ENCODE measurements at regions not wholly inside any gene's neighbourhood (a gene's known extent, or its start where the extent isn't known, plus 50 kb on each side); places are given as distances from the start of the nearest gene placed in this dataset.

DNA sequence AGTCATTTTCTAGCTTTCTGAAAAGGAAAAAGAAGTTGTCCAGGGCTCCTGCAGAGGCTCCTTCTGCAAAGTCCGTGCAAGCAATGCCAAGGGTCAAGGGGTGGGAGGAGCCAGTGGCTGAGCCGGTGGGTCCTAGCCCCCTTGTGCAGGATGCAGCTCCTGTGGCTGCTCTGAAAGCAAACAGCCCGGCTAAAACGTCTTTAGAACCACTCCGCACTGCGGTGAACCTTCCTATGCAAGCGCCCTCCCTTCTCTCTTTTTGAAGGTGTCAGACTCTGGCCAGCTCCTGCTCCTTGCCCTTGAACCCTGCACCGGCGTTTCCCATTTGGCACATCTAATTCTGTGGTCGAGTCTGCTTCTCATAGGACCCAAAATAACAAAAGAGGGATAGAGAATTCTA is 183.1 kb downstream of the UACA start:
- Histone ChIP-seq H3T11ph (ENCODE audit: low read length) (no peak overlapping the region), H2BK12ac (ENCODE audit: insufficient read length, low read depth, low read length) (no peak overlapping the region), H3K23ac (ENCODE audit: insufficient read length, low read depth, low read length) (no peak overlapping the region), H3K4ac (ENCODE audit: low read depth, low read length) (no peak overlapping the region), H3K14ac (ENCODE audit: insufficient read depth, low read length) (no peak overlapping the region), H2AK5ac (ENCODE audit: insufficient read length, low read length) (no peak overlapping the region), H3K9ac (ENCODE audit: extremely low read depth, insufficient read length, low read length) (no peak overlapping the region), H3K9me3 (ENCODE audit: control insufficient read depth, low read depth, low read length) (no peaks in the 10 kb centered on the region), H3K4me2 (ENCODE audit: insufficient read depth, insufficient read length, low read length) (no peak overlapping the region), H2BK15ac (ENCODE audit: low read depth, low read length) (no peak overlapping the region), H3K79me1 (ENCODE audit: insufficient read depth, low read depth, low read length, poor library complexity, severe bottlenecking) (no peaks in the 10 kb centered on the region), H3K4me1 (ENCODE audit: insufficient read depth, low read length) (no peaks in the 10 kb centered on the region; the same call in 1 of the 2 replicates), H2AFZ (ENCODE audit: low read length) (no peak overlapping the region), H2BK5ac (ENCODE audit: insufficient read length, low read length) (no peak overlapping the region), H3K23me2 (ENCODE audit: insufficient read length, low read depth, low read length, poor library complexity, severe bottlenecking) (peaks cover 4% of the 10 kb centered on the region), H4K20me1 (ENCODE audit: control insufficient read depth, insufficient read depth, insufficient read length) (no peaks in the 10 kb centered on the region), H3K27ac (ENCODE audit: insufficient read length, low read depth, low read length) (no peak overlapping the region), H4K8ac (replicated peaks; ENCODE audit: insufficient read length, low read depth, low read length) (no peak overlapping the region), H3K18ac (ENCODE audit: insufficient read length, low read depth, low read length) (no peak overlapping the region), H4K5ac (ENCODE audit: insufficient read length, low read depth, low read length) (no peak overlapping the region), H4K91ac (ENCODE audit: insufficient read length, low read depth, low read length) (no peak overlapping the region), H2BK20ac (ENCODE audit: low read depth, low read length, poor library complexity, severe bottlenecking) (no peak overlapping the region), H3K79me2 (ENCODE audit: insufficient read depth, low read length) (no peaks in the 10 kb centered on the region), H3K27me3 (ENCODE audit: insufficient read depth, low read length) (peaks cover 5% of the 10 kb centered on the region; the same call in 1 of the 2 replicates), H2BK120ac (ENCODE audit: low read depth, low read length, poor library complexity, severe bottlenecking) (no peak overlapping the region), H3K56ac (ENCODE audit: insufficient read length, low read depth, low read length) (no peak overlapping the region)
- TF ChIP-seq, protein P1, sequence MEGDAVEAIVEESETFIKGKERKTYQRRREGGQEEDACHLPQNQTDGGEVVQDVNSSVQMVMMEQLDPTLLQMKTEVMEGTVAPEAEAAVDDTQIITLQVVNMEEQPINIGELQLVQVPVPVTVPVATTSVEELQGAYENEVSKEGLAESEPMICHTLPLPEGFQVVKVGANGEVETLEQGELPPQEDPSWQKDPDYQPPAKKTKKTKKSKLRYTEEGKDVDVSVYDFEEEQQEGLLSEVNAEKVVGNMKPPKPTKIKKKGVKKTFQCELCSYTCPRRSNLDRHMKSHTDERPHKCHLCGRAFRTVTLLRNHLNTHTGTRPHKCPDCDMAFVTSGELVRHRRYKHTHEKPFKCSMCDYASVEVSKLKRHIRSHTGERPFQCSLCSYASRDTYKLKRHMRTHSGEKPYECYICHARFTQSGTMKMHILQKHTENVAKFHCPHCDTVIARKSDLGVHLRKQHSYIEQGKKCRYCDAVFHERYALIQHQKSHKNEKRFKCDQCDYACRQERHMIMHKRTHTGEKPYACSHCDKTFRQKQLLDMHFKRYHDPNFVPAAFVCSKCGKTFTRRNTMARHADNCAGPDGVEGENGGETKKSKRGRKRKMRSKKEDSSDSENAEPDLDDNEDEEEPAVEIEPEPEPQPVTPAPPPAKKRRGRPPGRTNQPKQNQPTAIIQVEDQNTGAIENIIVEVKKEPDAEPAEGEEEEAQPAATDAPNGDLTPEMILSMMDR (conservative IDR thresholded peaks at IDR 0.05): no peak
- no CpG with 5 or more reads among the region's 10 CpGs for WGBS (ENCODE audit: extremely low coverage, insufficient read length, low lambda C conversion rate)
- Mint-ChIP-seq H3K4me1 (peaks cover 21 to 31% of the 10 kb centered on the region in 2 experiments), H3K27me3 (ENCODE audit: low read depth) (peaks cover 13% of the 10 kb centered on the region), H3K9me3 (no peaks in the 10 kb centered on the region; a peak in 2 of 5 replicates), H3K27ac (no peak overlapping the region), H3K36me3 (ENCODE audit: insufficient read depth in 1 of 3, low read depth in 3 of 3) (peaks cover 0 to 2% (median 0%) of the 10 kb centered on the region in 3 experiments; a peak in 2 of 7 replicates), H3K4me3 (no peak overlapping the region; a peak in 1 of 5 replicates)
- DNase-seq: no peak
